Ecto neural progenitor cell (in vitro differentiated cells): ENCODE measurements at regions not wholly inside any gene's neighbourhood (a gene's known extent, or its start where the extent isn't known, plus 50 kb on each side); places are given as distances from the start of the nearest gene placed in this dataset.
"Not testable (repeated sequence)": the region's sequence is repeated elsewhere in the genome, so short reads cannot be mapped to it uniquely, and the experiment has no call there.

Experiments
- DNase-seq: peaks from one replicate; pipeline ENCODE4 v3.0.0-alpha.2; 2018; ENCODE audit warnings: low spot score

GRCh38 chr17:34024386-34024785 is 230.7 kb upstream of the CCL2 start:
- DNase-seq, result no peak

- DNase-seq, result no peak
Observed at GRCh38 chr17:34024806-34025551, 230.1 kb upstream of the CCL2 start.

- DNase-seq, result not testable (repeated sequence)
Observed at GRCh38 chr17:34030601-34031000, 224.5 kb upstream of the CCL2 start.

- not testable (repeated sequence) for DNase-seq
Observed at GRCh38 chr17:34032305-34032704, 222.8 kb upstream of the CCL2 start.

- DNase-seq, result not testable (repeated sequence)
Observed at GRCh38 chr17:34038786-34039185, 216.3 kb upstream of the CCL2 start.

- DNase-seq, result not testable (repeated sequence)
Observed at GRCh38 chr17:34039213-34039612, 215.9 kb upstream of the CCL2 start.

- DNase-seq, result not testable (repeated sequence)
Observed at GRCh38 chr17:34039759-34040555, 215.1 kb upstream of the CCL2 start.

- no peak for DNase-seq
Observed at GRCh38 chr17:34045990-34046389, 209.1 kb upstream of the CCL2 start.

GRCh38 chr17:34051046-34051445 is 204.0 kb upstream of the CCL2 start:
- DNase-seq, result no peak

GRCh38 chr17:34054495-34054894 is 200.6 kb upstream of the CCL2 start:
- DNase-seq, result no peak

GRCh38 chr17:34055606-34056005 is 199.5 kb upstream of the CCL2 start:
- DNase-seq, result no peak

- no peak for DNase-seq
Observed at GRCh38 chr17:34059423-34060220, 195.5 kb upstream of the CCL2 start.

- DNase-seq, result no peak
Observed at GRCh38 chr17:34066528-34066927, 188.6 kb upstream of the CCL2 start.

GRCh38 chr17:34067011-34067410 is 188.1 kb upstream of the CCL2 start:
- DNase-seq, result no peak

- DNase-seq, result no peak
Observed at GRCh38 chr17:34068571-34068970, 186.5 kb upstream of the CCL2 start.

GRCh38 chr17:34070712-34071111 is 184.4 kb upstream of the CCL2 start:
- DNase-seq, result no peak

GRCh38 chr17:34071886-34072420 is 183.1 kb upstream of the CCL2 start:
- DNase-seq, result no peak

GRCh38 chr17:34075076-34075475 is 180.0 kb upstream of the CCL2 start:
- DNase-seq, result no peak

- no peak for DNase-seq
Observed at GRCh38 chr17:34076743-34077631, 178.1 kb upstream of the CCL2 start.

GRCh38 chr17:34081269-34081668 is 173.8 kb upstream of the CCL2 start:
- DNase-seq, result no peak

GRCh38 chr17:34082404-34082803 is 172.7 kb upstream of the CCL2 start:
- no peak for DNase-seq
